GM12891 (cell line): ENCODE measurements at regions not wholly inside any gene's neighbourhood (a gene's known extent, or its start where the extent isn't known, plus 50 kb on each side); places are given as distances from the start of the nearest gene placed in this dataset.

ENCODE experiments used
- PAX5 ChIP-seq: IDR thresholded peaks from 2 replicates; pipeline ENCODE4 v1.6.1; 2011; ENCODE audit warnings: low read length, moderate library complexity, mild to moderate bottlenecking; ENCODE audit not compliant: insufficient read depth, severe bottlenecking
- POLR2A ChIP-seq: IDR thresholded peaks from 2 replicates; pipeline ENCODE4 v1.6.1; 2011; ENCODE audit warnings: low read depth, low read length, control low read depth
- POLR2AphosphoS5 ChIP-seq: IDR thresholded peaks from 2 replicates; pipeline ENCODE4 v1.6.1; 2011; ENCODE audit warnings: low read depth, low read length, control low read depth
- POU2F2 ChIP-seq: IDR thresholded peaks from 2 replicates; pipeline ENCODE4 v1.6.1; 2011; ENCODE audit warnings: low read depth, mild to moderate bottlenecking, control low read depth, low read length, moderate library complexity
- TAF1 ChIP-seq: IDR thresholded peaks from 2 replicates; pipeline ENCODE4 v1.6.1; 2011; ENCODE audit warnings: low read depth, low read length, control low read depth

DNA sequence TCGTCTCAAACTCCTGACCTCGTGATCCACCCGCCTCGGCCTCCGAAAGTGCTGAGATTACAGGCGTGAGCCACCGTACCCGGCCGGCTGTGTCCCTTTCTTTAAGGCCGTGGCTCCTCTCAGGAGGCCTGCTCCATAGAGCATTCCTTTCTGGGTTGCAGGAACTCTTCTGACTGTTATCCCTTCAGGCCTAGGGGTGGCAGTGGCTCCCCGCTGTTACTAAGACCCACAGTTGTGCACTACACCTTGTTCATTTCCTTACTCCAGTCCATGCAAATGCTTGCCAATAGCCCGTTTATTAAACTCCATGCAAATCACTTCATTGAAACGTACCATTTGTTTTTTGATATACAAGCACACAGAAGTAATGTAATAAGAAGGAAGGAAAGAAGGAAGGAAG is 234.7 kb downstream of the BCAT1 start:
- TF ChIP-seq POLR2AphosphoS5 (no peak), POLR2A (no peak), TAF1 (no peak), POU2F2 (no peak), PAX5 (no peak)
